Endothelial cell of umbilical vein (primary cell): ENCODE measurements at regions not wholly inside any gene's neighbourhood (a gene's known extent, or its start where the extent isn't known, plus 50 kb on each side); places are given as distances from the start of the nearest gene placed in this dataset.

ENCODE experiments used
- BruUV-seq: library from RNA; stranded (reverse); fragments of 400-500 nt; replicated peaks from 2 replicates; lab custom pipeline; 2021; lab: Mats Ljungman, UMichigan
- CTCF ChIA-PET: fragments of 300-600, 350-600 bp; sonication (Branson Sonifier 250); formaldehyde crosslinking; loops from one replicate; lab custom pipeline; 2021; ENCODE audit warnings: antibody characterized with exemption, inconsistent platforms; lab: Charles Lee
- POLR2A ChIA-PET: fragments of 300-600, 350-600 bp; sonication (Branson Sonifier 250); formaldehyde crosslinking; loops from one replicate; lab custom pipeline; 2021; ENCODE audit warnings: antibody characterized with exemption, inconsistent platforms; lab: Charles Lee
- DNase-seq: peaks from one replicate; pipeline ENCODE4 v3.0.0-alpha.2; 2011; ENCODE audit warnings: low read depth, low spot score
- FAIRE-seq: peaks from 2 replicates; lab custom pipeline; 2011; peaks lifted over from hg19 to GRCh38; lab: Jason Lieb, UNC
- H2AFZ ChIP-seq: 2 replicates; pipeline ENCODE4 v1.6.0; 2012; ENCODE audit warnings: low read depth, low read length, control low read depth, inconsistent platforms
- H3K27ac ChIP-seq: 2 replicates; pipeline ENCODE4 v1.5.1; 2011; ENCODE audit warnings: low read depth, mild to moderate bottlenecking, control low read depth, low read length, moderate library complexity; ENCODE audit not compliant: insufficient read depth
- H3K27me3 ChIP-seq, 2 experiments: 2 replicates each; pipeline versions ENCODE4 v1.6.0 to v1.6.1; 2011; ENCODE audit warnings: low read length in 2 of 2, mixed read lengths in 1 of 2; ENCODE audit not compliant: control insufficient read depth in 2 of 2, insufficient read depth in 2 of 2
- H3K36me3 ChIP-seq, 2 experiments: 2 replicates in 1 of 2; 3 replicates in 1 of 2; pipeline ENCODE4 v1.5.1; 2011; ENCODE audit warnings: low read length in 2 of 2, mild to moderate bottlenecking in 1 of 2, moderate library complexity in 1 of 2; ENCODE audit not compliant: control insufficient read depth in 2 of 2, insufficient read depth in 2 of 2; ENCODE audit errors: extremely low read depth in 1 of 2
- H3K4me1 ChIP-seq: 3 replicates; pipeline ENCODE4 v1.5.1; 2011; ENCODE audit warnings: mild to moderate bottlenecking, low read length; ENCODE audit not compliant: control insufficient read depth, insufficient read depth; ENCODE audit errors: extremely low read depth
- H3K4me2 ChIP-seq: 2 replicates; pipeline ENCODE4 v1.6.1; 2011; ENCODE audit warnings: low read length, control low read depth, mixed read lengths; ENCODE audit not compliant: insufficient read depth
- H3K4me3 ChIP-seq, 3 experiments: fragments of 200-600 bp in 1 of 3; sonication (generic), shearing (Covaris generic) in 1 of 3; replicated peaks in 1 of 3; 2 replicates each; pipeline ENCODE4 v1.5.1; 2011 to 2016; ENCODE audit warnings: control low read depth in 3 of 3, low read length in 3 of 3, mild to moderate bottlenecking in 2 of 3, inconsistent platforms in 1 of 3, low read depth in 1 of 3, moderate library complexity in 1 of 3; ENCODE audit not compliant: insufficient read depth in 1 of 3
- H3K79me2 ChIP-seq: 2 replicates; pipeline ENCODE4 v1.6.0; 2012; ENCODE audit warnings: low read length, inconsistent platforms; ENCODE audit not compliant: control insufficient read depth, insufficient read depth
- H3K9ac ChIP-seq: replicated peaks from 2 replicates; pipeline ENCODE3; 2011; ENCODE audit warnings: low read length, control low read depth; ENCODE audit not compliant: insufficient read depth; ENCODE audit errors: extremely low read depth
- H3K9me1 ChIP-seq: replicated peaks from 3 replicates; pipeline ENCODE4 v1.6.0; 2011; ENCODE audit warnings: mild to moderate bottlenecking, low read length; ENCODE audit not compliant: control insufficient read depth, insufficient read depth; ENCODE audit errors: extremely low read depth
- H3K9me3 ChIP-seq: replicated peaks from 2 replicates; pipeline ENCODE4 v1.5.1; 2012; ENCODE audit warnings: low read length, inconsistent platforms; ENCODE audit not compliant: control insufficient read depth, insufficient read depth
- H4K20me1 ChIP-seq: replicated peaks from 2 replicates; pipeline ENCODE3; 2011; ENCODE audit warnings: mild to moderate bottlenecking, low read length; ENCODE audit not compliant: control insufficient read depth, insufficient read depth; ENCODE audit errors: extremely low read depth
- CTCF ChIP-seq, 2 donors: IDR thresholded peaks; 1 replicate in 1 of 2; 2 replicates in 1 of 2; pipeline ENCODE4 v1.5.1; 2011; ENCODE audit warnings: low read length in 2 of 2, mild to moderate bottlenecking in 2 of 2, moderate library complexity in 2 of 2, control low read depth in 1 of 2, inconsistent platforms in 1 of 2, low read depth in 1 of 2; ENCODE audit not compliant: insufficient read depth in 1 of 2; ENCODE audit errors: extremely low read depth in 1 of 2
- EZH2 ChIP-seq: IDR thresholded peaks from 2 replicates; pipeline ENCODE4 v1.6.1; 2012; ENCODE audit warnings: borderline replicate concordance, low read depth, mild to moderate bottlenecking, moderate library complexity, low read length, inconsistent platforms; ENCODE audit not compliant: severe bottlenecking
- FOS ChIP-seq: IDR thresholded peaks from 2 replicates; pipeline ENCODE4 v1.6.1; 2011; ENCODE audit warnings: mild to moderate bottlenecking, low read length, moderate library complexity, borderline replicate concordance; ENCODE audit not compliant: insufficient read depth
- GATA2 ChIP-seq: IDR thresholded peaks from 2 replicates; pipeline ENCODE4 v1.7.0; 2011; ENCODE audit warnings: low read depth, mild to moderate bottlenecking, moderate library complexity, mixed read lengths, low read length; ENCODE audit not compliant: insufficient read length, insufficient read depth
- JUN ChIP-seq: IDR thresholded peaks from 2 replicates; pipeline ENCODE4 v1.6.1; 2011; ENCODE audit warnings: borderline replicate concordance, low read depth; ENCODE audit not compliant: insufficient read length, insufficient read depth
- MAX ChIP-seq: IDR thresholded peaks from 2 replicates; pipeline ENCODE4 v1.6.1; 2011; ENCODE audit not compliant: insufficient read depth, insufficient read length
- MYC ChIP-seq: IDR thresholded peaks from one replicate; pipeline ENCODE4 v1.6.1; 2011; ENCODE audit warnings: mild to moderate bottlenecking, low read depth, low read length
- POLR2A ChIP-seq: IDR thresholded peaks from 2 replicates; pipeline ENCODE4 v1.6.1; 2012; ENCODE audit warnings: low read depth, mild to moderate bottlenecking, control low read depth, low read length
- POLR2AphosphoS5 ChIP-seq: IDR thresholded peaks from 2 replicates; pipeline ENCODE4 v1.6.1; 2012; ENCODE audit warnings: low read depth, mild to moderate bottlenecking, control low read depth, low read length, moderate library complexity; ENCODE audit not compliant: insufficient read depth
- dilution Hi-C: fragments of 300-500 bp; cut with MboI; formaldehyde crosslinking; loops from one replicate; pipeline ENCODE4 v1.15.0; 2019; ENCODE audit warnings: low sequenced_read_pairs; ENCODE audit not compliant: extremely low pct_ligation_motif_present
- intact Hi-C: fragments of 100-400 bp; cut with micrococcal nuclease; formaldehyde crosslinking; loops from one replicate; pipeline ENCODE4 v1.10.0; 2022

GRCh38 chr21:16422702-16423101, 692.9 kb downstream of the USP25 start:
- peak overlapping the region; percentile 28 to 100 (median 57) for H3K4me3 ChIP-seq
- H3K27me3 ChIP-seq = no peaks in the 10 kb centered on the region
- peaks cover 60% of the 10 kb centered on the region for H3K4me1 ChIP-seq
- no peaks in the 10 kb centered on the region for H3K9me3 ChIP-seq
- peak; percentile 61 for DNase-seq
- H3K9ac ChIP-seq = peak overlapping the region; percentile 94
- peak overlapping the region; percentile 92 for H3K4me2 ChIP-seq
- intact Hi-C loops = loop anchor here (1.0 to 10.0 kb wide), 2 partner anchors 226 to 528 kb away; no protein-coding TSS in a partner anchor
- FAIRE-seq = no peak
- no peaks in the 10 kb centered on the region for H3K9me1 ChIP-seq
- CTCF ChIA-PET = no interaction called here
- BruUV-seq = no TSS peak
- H3K27ac ChIP-seq = peak overlapping the region; percentile 85
- POLR2A ChIA-PET = no interaction called here
- no peak overlapping the region for H2AFZ ChIP-seq
- H3K36me3 ChIP-seq = no peaks in the 10 kb centered on the region
- no peak for TF ChIP-seq FOS
- TF ChIP-seq MAX = no peak
- no peak for TF ChIP-seq CTCF (IDR thresholded peaks at IDR 0.05; ENCODE audit: extremely low read depth in 1 of 2, insufficient read depth in 1 of 2, low read depth in 1 of 2, low read length in 2 of 2)
- no peak for TF ChIP-seq MYC
- TF ChIP-seq EZH2 = no peak
- TF ChIP-seq GATA2 = no peak
- no peak for TF ChIP-seq JUN
- TF ChIP-seq POLR2A = no peak
- TF ChIP-seq POLR2AphosphoS5 = no peak
- H4K20me1 ChIP-seq = no peaks in the 10 kb centered on the region
- H3K79me2 ChIP-seq = peaks cover 80% of the 10 kb centered on the region
- dilution Hi-C loops = no loop called here
